SK-N-MC (cell line): ENCODE measurements at regions not wholly inside any gene's neighbourhood (a gene's known extent, or its start where the extent isn't known, plus 50 kb on each side); places are given as distances from the start of the nearest gene placed in this dataset.
"Not testable (repeated sequence)": the region's sequence is repeated elsewhere in the genome, so short reads cannot be mapped to it uniquely, and the experiment has no call there.

Experiments used
- DNase-seq: peaks from one replicate; pipeline ENCODE4 v3.0.0-alpha.2; 2011; ENCODE audit warnings: low read depth, low spot score
- H3K27ac ChIP-seq: fragments of 200-600 bp; sonication (generic); 2 replicates; pipeline ENCODE4 v1.5.1; 2016; ENCODE audit warnings: mixed run types
- H3K36me3 ChIP-seq: fragments of 200-600 bp; sonication (generic); 2 replicates; pipeline ENCODE4 v1.6.1; 2017; ENCODE audit warnings: antibody characterized with exemption, low read length, mixed read lengths; ENCODE audit not compliant: insufficient read depth
- H3K4me3 ChIP-seq: fragments of 200-600 bp; sonication (generic); 2 replicates; pipeline ENCODE4 v1.5.1; 2016
- H3K9ac ChIP-seq: fragments of 200-600 bp; sonication (generic); 2 replicates; pipeline ENCODE4 v1.8.0; 2017; ENCODE audit warnings: mixed run types, mixed read lengths; ENCODE audit not compliant: insufficient read length
- H3K9me3 ChIP-seq: fragments of 200-600 bp; sonication (generic); 2 replicates; pipeline ENCODE4 v1.6.1; 2017; ENCODE audit warnings: low read depth, mild to moderate bottlenecking, antibody characterized with exemption, low read length, moderate library complexity, mixed read lengths
- EZH2 ChIP-seq: fragments of 200-600 bp; sonication (generic); IDR thresholded peaks from one replicate; pipeline ENCODE4 v1.6.1; 2017; ENCODE audit warnings: antibody characterized with exemption
- FOXP2 ChIP-seq: optimal IDR thresholded peaks from 2 replicates; pipeline ENCODE3; 2011; ENCODE audit warnings: mild to moderate bottlenecking, moderate library complexity; ENCODE audit not compliant: insufficient read depth; ENCODE audit errors: extremely low read length, control extremely low read depth
- POLR2AphosphoS5 ChIP-seq: IDR thresholded peaks from 2 replicates; pipeline ENCODE4 v1.6.1; 2012; ENCODE audit warnings: mild to moderate bottlenecking, low read depth, low read length, borderline replicate concordance

DNA sequence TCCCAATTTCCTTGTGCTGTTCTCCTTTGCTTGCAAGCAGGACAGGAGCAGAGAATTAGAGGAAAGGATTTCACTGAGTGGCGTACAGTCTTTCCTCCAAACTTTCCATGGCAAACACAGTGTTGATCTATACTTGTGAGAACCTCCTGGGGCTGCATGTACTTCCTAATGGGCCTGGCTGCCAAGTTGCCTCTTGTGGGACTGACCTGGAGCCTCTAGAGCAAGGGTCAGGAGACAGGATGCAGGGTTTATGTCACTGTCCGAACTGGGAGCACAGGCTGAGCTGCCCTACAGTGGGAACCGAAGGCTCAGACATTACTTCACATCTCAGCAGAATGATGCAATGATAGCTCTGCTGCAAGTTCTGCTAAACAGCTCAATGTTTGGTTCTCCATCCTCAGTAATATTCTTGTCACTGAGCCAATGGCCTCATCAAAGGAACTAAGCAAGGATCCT is 102.3 kb downstream of the ENC1 start:
- DNase-seq = no peak
- TF ChIP-seq EZH2 (no peak), FOXP2 (no peak), POLR2AphosphoS5 (no peak)
- Histone ChIP-seq H3K36me3 (no peaks in the 10 kb centered on the region), H3K4me3 (no peak overlapping the region), H3K9ac (no peak overlapping the region), H3K9me3 (peaks cover 9% of the 10 kb centered on the region; the same call in 1 of the 2 replicates), H3K27ac (no peak overlapping the region)

DNA sequence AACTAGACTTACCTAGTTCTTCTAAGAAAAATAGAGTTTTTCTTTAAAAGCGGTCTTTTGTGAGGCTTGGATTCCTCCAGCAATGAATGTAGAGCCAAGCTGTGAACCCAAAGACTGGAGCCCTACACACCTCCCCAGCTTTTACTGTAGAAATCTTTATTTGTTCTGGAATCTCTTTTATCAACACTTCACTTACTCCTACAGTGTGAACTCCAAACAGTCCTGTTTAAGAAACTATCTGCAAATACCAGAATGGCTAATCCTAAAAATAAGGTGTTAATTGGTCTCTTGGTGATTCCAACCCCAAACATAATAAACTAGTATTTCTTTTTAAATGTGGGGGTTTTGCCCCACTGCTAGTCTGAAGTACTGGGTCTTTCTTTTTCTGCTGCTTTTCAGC is 103.9 kb downstream of the ENC1 start:
- Histone ChIP-seq H3K4me3 (no peak overlapping the region), H3K36me3 (no peaks in the 10 kb centered on the region), H3K9me3 (peaks cover 9% of the 10 kb centered on the region; the same call in 1 of the 2 replicates), H3K9ac (no peak overlapping the region), H3K27ac (no peak overlapping the region)
- no peak for DNase-seq
- TF ChIP-seq FOXP2 (no peak), EZH2 (no peak), POLR2AphosphoS5 (no peak)

- no peak for DNase-seq
- Histone ChIP-seq H3K9me3 (peaks cover 9% of the 10 kb centered on the region; the same call in 1 of the 2 replicates), H3K4me3 (no peak overlapping the region), H3K9ac (no peak overlapping the region), H3K27ac (no peak overlapping the region), H3K36me3 (no peaks in the 10 kb centered on the region)
- TF ChIP-seq POLR2AphosphoS5 = no peak
- TF ChIP-seq EZH2 = no peak
- no peak for TF ChIP-seq FOXP2
Measured at GRCh38 chr5:74535926-74536325, 104.6 kb downstream of the ENC1 start.

- Histone ChIP-seq H3K4me3 (no peak overlapping the region), H3K27ac (no peak overlapping the region), H3K9me3 (peaks cover 9% of the 10 kb centered on the region; the same call in 1 of the 2 replicates), H3K9ac (no peak overlapping the region), H3K36me3 (no peaks in the 10 kb centered on the region)
- no peak for DNase-seq
- TF ChIP-seq POLR2AphosphoS5 (no peak), FOXP2 (no peak), EZH2 (no peak)
Measured at GRCh38 chr5:74534397-74535129, 106.0 kb downstream of the ENC1 start.

DNA sequence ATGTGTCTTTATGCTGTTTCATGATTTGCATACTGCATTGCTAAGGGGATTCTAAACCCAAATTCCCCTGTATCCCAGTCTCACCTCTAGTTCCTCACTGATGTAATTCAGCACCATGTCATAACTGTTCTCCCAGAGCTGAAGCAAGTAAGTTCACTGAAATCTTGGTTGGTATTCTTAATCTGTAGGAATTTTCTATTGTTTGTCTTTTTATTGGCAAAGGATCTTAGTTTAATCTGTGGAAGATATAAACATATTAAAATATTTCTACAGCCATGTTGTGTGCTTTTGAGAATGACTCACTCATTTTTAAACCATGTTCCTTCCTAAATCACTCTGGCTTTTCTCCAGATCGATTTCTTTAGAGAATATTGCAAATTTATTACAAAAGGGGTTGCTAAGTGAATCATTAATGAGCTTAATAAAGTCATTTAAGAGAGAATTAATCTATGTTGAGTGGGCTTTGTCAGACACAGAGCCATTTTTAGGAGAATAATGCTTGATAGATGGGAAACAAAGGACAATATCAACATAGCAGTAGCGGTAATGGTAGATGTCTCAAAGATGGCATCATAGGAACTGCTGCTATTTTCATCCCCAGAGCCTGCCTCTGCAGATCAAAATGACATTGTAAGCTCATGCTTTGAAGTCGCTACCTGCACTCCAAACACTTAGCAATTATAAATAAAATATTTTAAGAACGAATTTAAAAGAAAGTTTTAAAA is 110.0 kb downstream of the ENC1 start:
- TF ChIP-seq POLR2AphosphoS5 = no peak
- Histone ChIP-seq H3K27ac (no peak overlapping the region), H3K9me3 (peaks cover 9% of the 10 kb centered on the region; the same call in 1 of the 2 replicates)

DNA sequence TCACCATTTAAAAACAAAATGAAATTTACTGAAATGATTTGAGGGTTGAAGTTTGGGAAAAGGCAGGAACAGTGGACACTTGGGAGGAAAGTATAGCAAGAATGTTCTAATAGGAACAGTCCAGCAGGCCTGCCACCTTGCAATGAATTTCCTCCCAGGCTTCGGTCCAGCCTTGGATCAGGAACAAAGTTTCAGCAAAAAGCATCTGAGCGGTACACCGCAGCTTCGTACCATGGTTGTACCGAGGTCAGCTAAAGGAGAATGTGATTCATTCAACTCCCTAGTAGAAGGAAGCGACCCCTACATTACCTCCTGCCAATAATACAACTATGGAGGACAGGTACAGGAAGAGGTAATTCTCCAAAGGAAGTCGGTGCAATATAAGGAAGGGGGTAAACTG is 111.4 kb downstream of the ENC1 start:
- H3K9me3 ChIP-seq = 0 out of 2 replicates have a peak, but pooled peaks cover 2% of the 10 kb centered on the region
- no peak overlapping the region for H3K9ac ChIP-seq
- no peak for DNase-seq
- no peak overlapping the region for H3K27ac ChIP-seq
- H3K36me3 ChIP-seq = no peaks in the 10 kb centered on the region
- TF ChIP-seq EZH2 = no peak
- TF ChIP-seq FOXP2 = no peak
- no peak for TF ChIP-seq POLR2AphosphoS5
- H3K4me3 ChIP-seq = no peak overlapping the region

More for the DNA sequence above, 110.0 kb downstream of the ENC1 start:
- Histone ChIP-seq H3K36me3 (no peaks in the 10 kb centered on the region), H3K4me3 (no peak overlapping the region), H3K9ac (no peak overlapping the region)
- DNase-seq = no peak

DNA sequence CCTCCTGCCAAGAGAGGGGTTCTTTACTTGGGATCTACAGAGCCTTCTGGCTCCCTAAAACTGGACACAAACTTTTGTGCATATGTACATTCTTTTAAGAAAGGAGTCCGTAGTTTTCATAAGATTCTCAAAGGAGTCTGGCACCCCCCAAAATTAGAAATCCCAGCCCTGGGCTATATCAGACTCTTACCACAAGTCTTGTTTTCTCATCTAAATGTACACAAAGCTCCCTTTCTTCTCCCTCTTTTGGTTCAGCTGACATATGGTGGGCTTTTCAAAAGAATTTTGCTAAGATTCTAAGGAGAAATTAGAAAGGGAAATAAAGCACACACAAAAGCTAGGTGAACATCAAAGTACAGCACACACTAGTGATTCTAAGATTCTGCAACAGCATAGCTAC is 114.4 kb downstream of the ENC1 start:
- H3K9ac ChIP-seq = no peak overlapping the region
- no peak overlapping the region for H3K27ac ChIP-seq
- DNase-seq = no peak
- no peak for TF ChIP-seq FOXP2
- no peak for TF ChIP-seq EZH2
- TF ChIP-seq POLR2AphosphoS5 = no peak
- no peak overlapping the region for H3K4me3 ChIP-seq
- H3K36me3 ChIP-seq = no peaks in the 10 kb centered on the region
- H3K9me3 ChIP-seq = no peaks in the 10 kb centered on the region

- not testable (repeated sequence) for H3K9me3 ChIP-seq, H3K9ac ChIP-seq, H3K4me3 ChIP-seq, H3K27ac ChIP-seq, DNase-seq, H3K36me3 ChIP-seq
Measured at GRCh38 chr5:74524767-74525166, 115.8 kb downstream of the ENC1 start.

DNA sequence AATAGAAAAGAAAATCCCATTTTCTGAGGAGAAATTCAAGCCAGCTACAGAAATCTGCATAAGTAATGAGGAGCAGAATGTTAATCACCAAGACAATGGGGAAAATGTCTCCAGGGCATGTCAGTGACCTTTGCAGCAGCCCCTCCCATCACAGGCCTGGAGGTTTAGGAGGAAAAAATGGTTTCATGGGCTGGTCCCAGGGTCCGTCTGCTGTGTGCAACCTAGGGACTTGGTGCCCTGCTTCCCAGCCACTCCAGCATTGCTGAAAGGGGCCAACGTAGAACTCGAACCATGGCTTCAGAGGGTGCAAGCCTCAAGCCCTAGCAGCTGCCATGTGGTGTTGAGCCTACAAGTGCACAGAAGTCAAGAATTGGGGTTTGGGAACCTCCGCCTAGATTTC is 116.8 kb downstream of the ENC1 start:
- H3K36me3 ChIP-seq, H3K4me3 ChIP-seq, H3K27ac ChIP-seq, H3K9ac ChIP-seq, H3K9me3 ChIP-seq, DNase-seq: not testable (repeated sequence)

DNA sequence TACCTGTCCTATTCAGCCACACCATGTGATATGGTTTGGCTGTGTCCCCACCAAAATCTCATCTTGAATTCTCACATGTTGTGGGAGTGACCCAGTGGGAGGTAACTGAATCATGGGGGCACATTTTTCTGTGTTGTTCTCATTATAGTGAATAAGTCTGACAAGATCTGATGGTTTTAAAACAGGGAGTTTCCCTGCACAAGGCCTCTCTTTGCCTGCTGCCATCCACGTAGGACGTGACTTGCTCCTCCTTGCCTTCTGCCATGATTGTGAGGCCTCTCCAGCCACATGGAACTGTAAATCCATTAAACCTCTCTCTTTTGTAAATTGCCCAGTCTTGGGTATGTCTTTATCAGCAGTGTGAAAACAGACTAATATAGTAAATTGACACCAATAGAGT is 117.7 kb downstream of the ENC1 start:
- H3K4me3 ChIP-seq, H3K27ac ChIP-seq, H3K36me3 ChIP-seq: not testable (repeated sequence)

More for the DNA sequence above, 117.7 kb downstream of the ENC1 start:
- not testable (repeated sequence) for DNase-seq, H3K9ac ChIP-seq, H3K9me3 ChIP-seq
